Activated CD8-positive, alpha-beta T cell treated with anti-CD3 and anti-CD28 coated beads for 36 hours (primary cell): ENCODE measurements at regions not wholly inside any gene's neighbourhood (a gene's known extent, or its start where the extent isn't known, plus 50 kb on each side); places are given as distances from the start of the nearest gene placed in this dataset.

Source experiments
- ATAC-seq: fragments of 200-7000 bp; cut with Tn5 transposase; one replicate; pipeline ENCODE4 v1.10.0; 2021; ENCODE audit warnings: mild to moderate bottlenecking, moderate library complexity
- CTCF ChIA-PET: fragments of 350-600 bp; sonication (Branson Sonifier 250); formaldehyde crosslinking; loops from one replicate; lab custom pipeline; 2021; ENCODE audit warnings: antibody characterized with exemption; lab: Charles Lee
- POLR2A ChIA-PET: fragments of 350-600 bp; sonication (Branson Sonifier 250); formaldehyde crosslinking; loops from one replicate; lab custom pipeline; 2021; ENCODE audit warnings: antibody characterized with exemption; lab: Charles Lee
- DNase-seq: peaks from one replicate; pipeline ENCODE4 v3.0.0-alpha.2; 2020
- H3K27ac Mint-ChIP-seq: one replicate; pipeline ENCODE4 v1.8.0; 2021; ENCODE audit warnings: mild to moderate bottlenecking, mixed read lengths
- H3K27me3 Mint-ChIP-seq: one replicate; pipeline ENCODE4 v1.8.0; 2021; ENCODE audit warnings: mixed read lengths
- H3K36me3 Mint-ChIP-seq: one replicate; pipeline ENCODE4 v1.8.0; 2021; ENCODE audit warnings: low read depth, mixed read lengths
- H3K4me1 Mint-ChIP-seq: one replicate; pipeline ENCODE4 v1.8.0; 2021; ENCODE audit warnings: low read depth, mixed read lengths
- H3K4me3 Mint-ChIP-seq: one replicate; pipeline ENCODE4 v1.8.0; 2021; ENCODE audit warnings: mild to moderate bottlenecking, moderate library complexity, mixed read lengths
- H3K9me3 Mint-ChIP-seq: one replicate; pipeline ENCODE4 v1.8.0; 2021; ENCODE audit warnings: mixed read lengths
- intact Hi-C: fragments of 100-400 bp; cut with micrococcal nuclease; formaldehyde crosslinking; loops from one replicate; pipeline ENCODE4 v1.10.0; 2022
- TF ChIP-seq, protein P1 (sequence below): fragments of 200-600 bp; IDR thresholded peaks from one replicate; pipeline ENCODE4 v1.8.0; 2022; ENCODE audit warnings: antibody characterized with exemption, mild to moderate bottlenecking

DNA sequence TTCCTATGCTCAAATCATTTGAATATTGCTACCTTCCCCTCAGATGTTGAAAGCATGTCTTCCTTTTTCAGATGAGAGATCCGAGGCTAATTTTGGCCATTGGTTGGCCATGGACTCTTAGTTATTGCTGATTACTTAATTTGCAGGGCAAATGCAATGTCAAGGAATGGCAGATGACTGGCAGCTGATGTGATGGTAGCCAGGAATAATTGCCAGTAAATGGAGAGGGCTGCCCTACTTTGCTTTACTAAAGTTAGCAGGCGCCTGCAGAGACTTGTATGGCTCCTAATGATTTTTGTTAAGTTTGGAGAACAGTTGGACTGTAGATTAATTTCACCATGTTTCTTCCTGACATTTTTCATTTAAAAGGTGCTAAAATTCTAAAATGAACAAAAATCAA is 128.9 kb downstream of the XCL2 start:
- no peak overlapping the region for H3K27ac Mint-ChIP-seq
- intact Hi-C loops, result no loop called here
- POLR2A ChIA-PET, result interaction anchor here (1.4 kb wide), 1 partner anchor 12 kb away, joined by 4 read pairs; no protein-coding TSS in a partner anchor

DNA sequence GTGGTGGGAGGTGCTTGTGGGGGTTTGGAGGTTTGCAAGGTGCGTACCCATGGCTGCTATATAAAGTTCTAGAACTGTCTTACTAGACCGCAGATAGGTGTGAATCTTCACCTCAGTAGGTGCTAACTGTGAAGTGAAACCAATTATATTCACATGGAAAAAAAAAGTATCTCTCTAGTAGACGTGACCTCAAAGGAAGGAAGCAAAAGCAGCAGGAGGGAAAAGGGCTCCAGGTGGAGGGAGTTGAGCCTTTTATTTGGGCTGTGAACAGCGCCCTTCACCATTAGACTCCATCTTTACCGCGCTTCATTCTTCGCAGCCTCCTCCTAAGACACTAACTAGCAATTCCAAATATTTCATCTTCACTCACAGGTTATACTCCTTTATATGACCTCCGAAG is 129.8 kb downstream of the TBX19 start:
- peaks cover 6% of the 10 kb centered on the region for H3K36me3 Mint-ChIP-seq
- TF ChIP-seq, protein P1, sequence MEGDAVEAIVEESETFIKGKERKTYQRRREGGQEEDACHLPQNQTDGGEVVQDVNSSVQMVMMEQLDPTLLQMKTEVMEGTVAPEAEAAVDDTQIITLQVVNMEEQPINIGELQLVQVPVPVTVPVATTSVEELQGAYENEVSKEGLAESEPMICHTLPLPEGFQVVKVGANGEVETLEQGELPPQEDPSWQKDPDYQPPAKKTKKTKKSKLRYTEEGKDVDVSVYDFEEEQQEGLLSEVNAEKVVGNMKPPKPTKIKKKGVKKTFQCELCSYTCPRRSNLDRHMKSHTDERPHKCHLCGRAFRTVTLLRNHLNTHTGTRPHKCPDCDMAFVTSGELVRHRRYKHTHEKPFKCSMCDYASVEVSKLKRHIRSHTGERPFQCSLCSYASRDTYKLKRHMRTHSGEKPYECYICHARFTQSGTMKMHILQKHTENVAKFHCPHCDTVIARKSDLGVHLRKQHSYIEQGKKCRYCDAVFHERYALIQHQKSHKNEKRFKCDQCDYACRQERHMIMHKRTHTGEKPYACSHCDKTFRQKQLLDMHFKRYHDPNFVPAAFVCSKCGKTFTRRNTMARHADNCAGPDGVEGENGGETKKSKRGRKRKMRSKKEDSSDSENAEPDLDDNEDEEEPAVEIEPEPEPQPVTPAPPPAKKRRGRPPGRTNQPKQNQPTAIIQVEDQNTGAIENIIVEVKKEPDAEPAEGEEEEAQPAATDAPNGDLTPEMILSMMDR, result no peak
- peaks cover 11% of the 10 kb centered on the region for H3K9me3 Mint-ChIP-seq
- ChIA-PET POLR2A (no interaction called here), CTCF (interaction anchor here (1.3 to 4.2 kb wide), 2 partner anchors 29 to 67 kb away, joined by 4 to 20 read pairs; no protein-coding TSS in a partner anchor)
- peak; percentile 21 for ATAC-seq
- peak overlapping the region; percentile 17 for H3K27ac Mint-ChIP-seq
- intact Hi-C loops, result no loop called here
- no peak overlapping the region for H3K4me3 Mint-ChIP-seq
- H3K27me3 Mint-ChIP-seq, result no peaks in the 10 kb centered on the region
- DNase-seq, result no peak
- peaks cover 44% of the 10 kb centered on the region for H3K4me1 Mint-ChIP-seq

More for the DNA sequence above, 128.9 kb downstream of the XCL2 start:
- DNase-seq, result no peak
- H3K27me3 Mint-ChIP-seq, result no peaks in the 10 kb centered on the region
- ATAC-seq, result no peak
- no peak overlapping the region for H3K4me3 Mint-ChIP-seq
- peaks cover 18% of the 10 kb centered on the region for H3K4me1 Mint-ChIP-seq
- no peaks in the 10 kb centered on the region for H3K36me3 Mint-ChIP-seq
- peaks cover 2% of the 10 kb centered on the region for H3K9me3 Mint-ChIP-seq
- CTCF ChIA-PET, result no interaction called here
- TF ChIP-seq, protein P1, result no peak

DNA sequence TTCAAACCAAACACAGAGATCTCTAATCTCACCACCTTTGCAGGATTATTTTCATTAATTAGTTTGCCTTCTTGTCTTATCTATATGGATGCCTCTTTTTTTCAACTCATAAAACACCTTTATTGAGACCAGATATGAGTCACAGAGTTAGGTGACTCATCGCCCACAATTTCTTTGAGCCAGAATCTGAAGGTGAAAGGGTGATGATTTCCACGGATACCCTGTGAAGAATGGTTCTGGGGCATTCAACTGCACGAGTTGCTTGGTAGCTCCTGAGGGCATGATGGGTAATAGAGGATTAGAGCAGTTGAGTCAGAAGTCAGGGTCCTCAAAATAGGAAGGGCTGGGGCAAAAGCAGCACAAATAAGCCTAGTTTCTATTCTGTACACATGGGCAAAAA is 128.2 kb downstream of the TBX19 start:
- TF ChIP-seq, protein P1, result no peak
- H3K27ac Mint-ChIP-seq, result peak overlapping the region; percentile 81
- H3K4me1 Mint-ChIP-seq, result peaks cover 44% of the 10 kb centered on the region
- DNase-seq, result peak; percentile 83
- POLR2A ChIA-PET, result interaction anchor here (0.6 to 1.9 kb wide), 2 partner anchors 9 to 228 kb away, joined by 3 to 4 read pairs; no protein-coding TSS in a partner anchor
- CTCF ChIA-PET, result interaction anchor here (0.6 to 4.2 kb wide), 4 partner anchors 9 to 174 kb away, joined by 3 to 20 read pairs (median 3); no protein-coding TSS in a partner anchor
- peak; percentile 89 for ATAC-seq
- peaks cover 6% of the 10 kb centered on the region for H3K36me3 Mint-ChIP-seq
- H3K27me3 Mint-ChIP-seq, result no peaks in the 10 kb centered on the region
- H3K4me3 Mint-ChIP-seq, result no peak overlapping the region
- intact Hi-C loops, result no loop called here
- peaks cover 11% of the 10 kb centered on the region for H3K9me3 Mint-ChIP-seq

DNA sequence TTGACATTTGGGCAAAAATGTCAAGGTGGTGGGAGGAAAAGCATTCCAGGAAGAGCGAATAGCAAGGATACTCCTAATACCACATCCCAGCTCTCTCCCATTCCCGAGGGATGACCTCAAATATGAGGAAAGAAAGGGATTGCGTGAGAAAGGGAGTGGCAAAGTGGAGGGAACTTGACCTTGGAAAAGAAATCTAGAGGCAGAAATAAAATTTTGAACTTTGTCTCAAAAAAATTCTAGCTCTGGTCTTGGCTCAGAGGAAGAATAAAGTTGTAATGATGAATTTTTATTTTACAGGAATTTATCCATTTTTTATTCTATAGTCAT is 127.8 kb downstream of the TBX19 start:
- intact Hi-C loops, result no loop called here
- ATAC-seq, result no peak
- no peaks in the 10 kb centered on the region for H3K27me3 Mint-ChIP-seq
- H3K9me3 Mint-ChIP-seq, result peaks cover 11% of the 10 kb centered on the region
- H3K4me3 Mint-ChIP-seq, result peak overlapping the region; percentile 43
- TF ChIP-seq, protein P1, result no peak
- ChIA-PET CTCF (interaction anchor here (0.7 to 4.2 kb wide), 3 partner anchors 13 to 174 kb away, joined by 3 to 20 read pairs (median 3); no protein-coding TSS in a partner anchor), POLR2A (interaction anchor here (0.5 to 1.9 kb wide), 2 partner anchors 9 to 679 kb away, joined by 3 to 4 read pairs; no protein-coding TSS in a partner anchor)
- H3K4me1 Mint-ChIP-seq, result peaks cover 44% of the 10 kb centered on the region
- DNase-seq, result no peak
- peak overlapping the region; percentile 76 for H3K27ac Mint-ChIP-seq
- H3K36me3 Mint-ChIP-seq, result peaks cover 6% of the 10 kb centered on the region

DNA sequence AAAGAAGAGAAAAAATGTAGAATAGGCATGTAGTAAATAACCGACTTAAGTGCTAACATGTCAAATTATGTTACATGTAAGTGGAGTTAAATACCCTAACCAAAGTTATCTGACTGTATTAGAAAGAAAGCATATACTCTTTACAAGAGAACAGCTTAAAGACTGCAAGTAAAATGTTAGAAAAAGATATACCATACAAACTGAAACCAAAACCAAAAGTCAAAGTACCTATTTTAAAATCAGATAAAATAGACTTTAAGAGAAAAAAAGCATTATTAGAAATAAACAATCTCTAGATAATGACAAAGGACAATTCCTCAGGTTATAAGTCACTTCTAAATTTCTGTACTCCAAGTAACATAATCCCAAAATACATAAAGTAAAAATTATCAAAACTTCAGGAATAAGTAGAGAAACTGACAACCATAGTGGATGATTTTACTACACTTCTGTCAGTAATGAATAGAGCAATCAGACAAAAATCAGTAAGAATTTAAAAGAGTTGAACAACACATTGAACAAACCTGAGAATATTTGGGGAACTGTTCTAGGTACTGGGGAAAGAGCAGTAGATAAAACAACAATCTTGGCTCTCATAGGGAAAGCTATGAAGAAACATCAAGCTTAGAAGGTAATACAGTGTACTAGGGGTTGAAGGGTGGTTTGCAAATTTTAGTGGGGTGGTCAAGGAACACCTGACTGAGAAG is 127.3 kb downstream of the TBX19 start:
- ChIA-PET CTCF (interaction anchor here (0.7 to 4.2 kb wide), 3 partner anchors 14 to 173 kb away, joined by 3 to 20 read pairs (median 3); no protein-coding TSS in a partner anchor), POLR2A (interaction anchor here (0.5 to 1.9 kb wide), 2 partner anchors 8 to 679 kb away, joined by 3 to 4 read pairs; no protein-coding TSS in a partner anchor)

More for the DNA sequence above, 127.3 kb downstream of the TBX19 start:
- Mint-ChIP-seq H3K9me3 (peaks cover 11% of the 10 kb centered on the region), H3K36me3 (peaks cover 6% of the 10 kb centered on the region), H3K27ac (peak overlapping the region; percentile 76), H3K4me1 (peaks cover 44% of the 10 kb centered on the region), H3K27me3 (no peaks in the 10 kb centered on the region), H3K4me3 (peak overlapping the region; percentile 43)
- intact Hi-C loops, result no loop called here
- TF ChIP-seq, protein P1, result no peak
- no peak for DNase-seq
- ATAC-seq, result no peak
